ENCODE measurements at regions not wholly inside any gene's neighbourhood (a gene's known extent, or its start where the extent isn't known, plus 50 kb on each side); places are given as distances from the start of the nearest gene placed in this dataset.

DNA sequence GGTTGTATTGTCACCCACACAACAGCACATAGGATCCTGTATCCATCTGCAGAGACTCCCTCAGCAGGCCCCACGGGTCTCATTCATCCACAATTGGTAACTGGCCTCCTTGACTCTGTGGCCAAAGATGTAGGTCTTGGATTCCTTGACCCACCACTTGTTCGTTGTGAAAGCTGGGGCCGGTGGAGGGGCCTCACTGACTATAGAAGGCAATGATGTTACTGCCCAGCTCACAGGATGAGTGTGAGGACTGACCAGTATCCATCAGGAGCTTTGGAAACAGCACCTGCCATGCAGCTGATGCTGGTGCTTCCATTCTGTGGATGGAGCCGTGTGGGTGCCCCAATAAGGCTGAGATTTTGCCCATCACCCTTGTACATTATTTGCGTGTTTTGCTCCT, 615.7 kb downstream of the BRD1 start:
- no peak for DNase-seq (ENCODE audit: low spot score)

DNA sequence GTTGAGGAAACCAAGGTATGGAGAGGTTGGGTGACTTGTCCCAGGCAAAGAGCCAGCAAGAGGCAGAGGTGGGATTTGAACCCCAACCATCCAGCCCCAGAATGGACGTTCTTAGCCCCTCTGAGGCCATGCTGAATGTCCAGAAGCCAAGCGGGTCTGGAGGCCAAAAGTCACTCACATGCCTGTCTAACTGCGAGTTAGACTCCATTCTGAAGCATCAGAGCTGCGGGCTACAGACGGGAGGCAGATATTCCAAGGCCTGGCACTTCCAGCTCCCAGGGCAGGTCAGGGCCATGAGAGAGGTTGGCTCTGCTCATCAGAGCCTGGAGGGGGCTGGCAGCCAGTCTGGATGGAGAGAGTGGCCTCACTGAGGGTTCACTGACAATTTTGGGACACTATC, 616.5 kb downstream of the BRD1 start:
- no peak for DNase-seq (ENCODE audit: low spot score)

DNA sequence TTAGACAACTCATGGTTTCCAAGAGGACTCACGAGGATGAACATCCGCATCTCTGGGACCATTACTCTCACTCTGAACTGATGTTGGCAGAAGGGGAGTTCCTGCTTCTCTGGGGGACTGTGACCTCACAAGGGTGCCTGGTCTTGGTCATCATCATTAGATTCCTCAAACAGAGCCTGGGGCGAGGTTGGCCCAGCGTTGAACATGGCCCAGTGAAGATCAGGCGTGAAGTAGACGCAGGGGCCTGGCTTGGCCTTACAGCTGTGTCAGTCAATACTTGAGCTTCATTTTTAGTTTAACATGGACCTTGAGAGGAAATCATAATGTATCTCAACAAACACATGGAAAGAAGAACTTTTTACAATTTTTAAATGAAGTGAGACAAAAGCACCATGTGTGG, 617.1 kb downstream of the BRD1 start:
- no peak for DNase-seq (ENCODE audit: low spot score)

DNA sequence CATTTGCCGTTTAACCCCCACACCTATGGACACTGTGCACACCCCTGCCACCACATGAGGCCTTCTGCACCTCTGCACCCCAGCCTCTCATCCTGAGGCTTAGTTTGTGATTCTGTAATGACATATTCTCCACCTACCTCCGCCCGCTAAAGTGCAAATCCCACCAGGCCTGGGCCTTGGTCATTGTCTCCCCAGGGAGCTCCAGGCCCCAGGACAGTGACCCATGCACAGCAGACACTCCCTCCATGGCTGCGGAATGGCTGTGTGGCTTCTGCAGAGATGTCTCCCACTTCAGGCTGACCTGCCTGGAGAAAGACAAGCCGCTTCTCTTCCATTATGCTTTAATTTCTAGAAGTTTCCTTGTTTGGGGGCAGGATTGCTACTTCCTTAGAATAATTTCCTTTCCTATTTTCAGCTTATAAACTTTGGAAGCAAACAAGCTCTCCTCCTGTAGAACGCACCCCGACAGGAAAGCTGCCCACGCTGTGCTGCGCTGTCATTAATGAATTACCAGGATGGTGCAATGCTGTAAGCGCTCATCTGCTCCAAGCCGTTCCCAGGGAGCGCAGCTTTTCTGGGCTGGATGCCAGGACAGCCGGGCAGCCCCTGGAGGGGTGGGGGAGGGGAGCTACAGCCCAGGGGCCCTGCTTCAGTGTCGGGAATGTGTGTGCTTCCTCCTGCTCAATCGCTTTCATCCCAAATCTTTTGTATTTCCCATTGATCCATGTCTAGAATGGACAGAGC, 618.0 kb downstream of the BRD1 start:
- peak; percentile 59 for DNase-seq (ENCODE audit: low spot score)

DNA sequence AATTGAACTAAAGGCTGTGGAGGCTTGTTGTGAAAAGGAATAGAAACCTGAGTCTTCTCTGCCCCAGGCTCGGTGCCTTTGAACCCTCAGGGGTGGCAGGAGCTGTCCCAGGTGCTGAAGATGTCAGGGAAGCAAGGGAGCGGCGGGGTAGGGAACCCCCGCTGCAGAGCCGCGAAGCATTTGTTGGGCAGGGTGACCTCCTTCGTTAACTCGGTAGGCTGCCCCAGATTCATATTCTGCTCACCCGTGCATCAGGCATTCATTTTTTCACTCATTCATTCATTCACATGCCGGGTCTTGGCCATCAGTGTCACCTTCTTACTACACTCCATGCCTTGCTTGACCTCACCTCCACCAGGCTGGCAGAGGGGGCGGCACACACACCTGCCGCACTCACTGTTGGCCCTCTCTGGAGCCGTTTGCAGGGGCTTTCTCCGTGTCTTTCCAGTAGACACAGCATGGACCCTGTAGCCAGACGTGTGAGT, 618.9 kb downstream of the BRD1 start:
- no peak for DNase-seq (ENCODE audit: low spot score)

DNA sequence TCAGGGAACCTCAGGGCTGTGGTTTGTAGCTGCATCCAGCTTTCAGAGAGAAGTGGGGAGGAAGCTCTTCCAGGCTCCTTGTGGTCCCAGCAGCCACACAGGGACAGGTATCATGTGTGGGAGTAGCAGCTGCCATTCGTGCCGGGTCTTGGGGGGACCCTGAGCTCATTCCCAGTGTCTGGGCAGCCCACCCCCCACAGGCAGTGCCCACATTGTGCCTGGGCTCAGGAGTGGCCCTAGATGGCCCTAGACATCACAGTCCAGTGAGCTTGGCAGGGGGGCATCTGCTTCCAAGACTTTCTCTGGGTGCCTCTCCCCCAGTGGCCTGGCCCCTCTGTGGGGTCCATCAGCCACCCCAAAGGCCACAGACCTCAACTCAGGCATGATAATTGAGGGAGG, 619.7 kb downstream of the BRD1 start:
- no peak for DNase-seq (ENCODE audit: low spot score)

DNA sequence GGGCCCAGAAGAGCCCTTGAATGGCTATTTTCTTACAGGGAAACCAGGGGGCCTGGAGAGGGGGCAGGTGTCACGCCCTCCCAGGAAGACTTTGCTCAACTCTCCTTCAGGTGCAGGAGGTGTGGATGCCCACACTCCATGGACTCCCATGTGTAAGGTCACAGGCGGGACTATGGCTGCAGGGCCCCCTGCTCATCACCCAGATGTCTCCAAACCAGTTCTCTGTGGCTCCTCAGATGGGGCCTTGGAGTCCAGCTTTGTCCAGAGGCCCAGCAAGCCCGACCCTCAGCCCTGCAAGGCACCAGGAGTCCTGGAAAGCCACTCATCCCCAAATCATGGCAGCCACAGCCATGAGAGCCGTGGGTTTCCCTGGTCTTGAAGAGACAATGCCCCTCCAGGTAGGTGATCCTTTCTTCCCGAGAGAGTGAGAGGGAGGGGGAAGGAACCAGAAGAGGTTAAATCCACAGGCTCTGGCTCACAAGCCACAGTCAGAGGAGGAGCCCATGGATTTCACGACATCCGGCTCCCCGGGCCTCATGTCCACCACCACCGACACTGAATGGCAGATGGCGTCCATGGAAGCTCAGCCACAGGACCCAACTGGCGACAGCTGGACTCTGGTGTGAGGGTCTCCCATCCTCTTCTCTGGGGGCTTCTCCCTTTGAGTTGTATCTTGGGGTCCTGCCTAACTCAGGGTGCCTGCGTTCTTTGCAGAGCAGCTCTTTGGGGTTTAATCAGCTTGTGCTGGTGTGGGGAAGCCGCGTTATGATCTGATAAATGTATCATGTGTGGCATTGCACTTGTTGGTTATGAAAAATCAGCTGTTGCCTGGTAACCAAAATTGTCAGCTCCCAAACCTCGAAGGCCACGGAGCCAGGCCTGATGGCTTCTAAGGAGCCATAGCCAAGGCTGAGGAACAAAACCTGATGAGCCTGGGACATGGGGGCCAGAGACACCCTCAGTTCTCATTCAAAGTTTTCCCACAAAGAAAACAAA, 620.4 kb downstream of the BRD1 start:
- DNase-seq (ENCODE audit: low spot score) = no peak

DNA sequence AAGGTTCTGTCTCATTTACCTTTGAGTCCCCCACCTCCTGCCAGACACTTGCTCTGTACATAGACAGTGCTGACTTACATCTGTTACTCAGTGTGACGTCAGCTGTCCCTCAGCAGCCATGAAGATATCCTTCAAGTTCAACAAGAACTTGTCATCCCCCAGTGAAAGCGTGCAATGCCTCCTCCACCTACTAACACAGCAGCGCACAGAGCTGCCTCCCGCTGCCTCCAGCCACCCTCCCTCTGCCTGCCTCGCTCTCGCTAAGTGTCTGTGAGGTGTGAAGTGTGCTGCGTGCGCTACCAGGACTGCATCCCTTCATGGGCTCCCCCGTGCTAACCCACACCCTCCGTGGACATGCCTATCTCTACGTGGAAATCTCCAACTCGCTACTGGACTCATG, 621.4 kb downstream of the BRD1 start:
- DNase-seq (ENCODE audit: low spot score) = no peak

DNA sequence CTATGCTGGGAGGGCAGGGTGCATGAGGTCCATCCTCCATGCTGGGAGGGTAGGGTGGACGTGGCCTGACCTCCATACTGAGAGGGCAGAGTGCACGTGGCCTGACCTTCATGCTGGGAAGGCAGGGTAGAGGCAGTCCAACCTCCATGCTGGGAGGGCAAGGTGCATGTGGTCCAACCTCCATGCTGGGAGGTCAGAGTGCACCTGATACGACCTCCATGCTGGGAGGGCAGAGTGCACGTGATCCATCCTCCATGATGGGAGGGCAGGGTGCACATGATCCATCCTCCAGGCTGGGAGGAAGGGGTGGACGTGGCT, 622.2 kb downstream of the BRD1 start:
- DNase-seq (ENCODE audit: low spot score) = no peak

DNA sequence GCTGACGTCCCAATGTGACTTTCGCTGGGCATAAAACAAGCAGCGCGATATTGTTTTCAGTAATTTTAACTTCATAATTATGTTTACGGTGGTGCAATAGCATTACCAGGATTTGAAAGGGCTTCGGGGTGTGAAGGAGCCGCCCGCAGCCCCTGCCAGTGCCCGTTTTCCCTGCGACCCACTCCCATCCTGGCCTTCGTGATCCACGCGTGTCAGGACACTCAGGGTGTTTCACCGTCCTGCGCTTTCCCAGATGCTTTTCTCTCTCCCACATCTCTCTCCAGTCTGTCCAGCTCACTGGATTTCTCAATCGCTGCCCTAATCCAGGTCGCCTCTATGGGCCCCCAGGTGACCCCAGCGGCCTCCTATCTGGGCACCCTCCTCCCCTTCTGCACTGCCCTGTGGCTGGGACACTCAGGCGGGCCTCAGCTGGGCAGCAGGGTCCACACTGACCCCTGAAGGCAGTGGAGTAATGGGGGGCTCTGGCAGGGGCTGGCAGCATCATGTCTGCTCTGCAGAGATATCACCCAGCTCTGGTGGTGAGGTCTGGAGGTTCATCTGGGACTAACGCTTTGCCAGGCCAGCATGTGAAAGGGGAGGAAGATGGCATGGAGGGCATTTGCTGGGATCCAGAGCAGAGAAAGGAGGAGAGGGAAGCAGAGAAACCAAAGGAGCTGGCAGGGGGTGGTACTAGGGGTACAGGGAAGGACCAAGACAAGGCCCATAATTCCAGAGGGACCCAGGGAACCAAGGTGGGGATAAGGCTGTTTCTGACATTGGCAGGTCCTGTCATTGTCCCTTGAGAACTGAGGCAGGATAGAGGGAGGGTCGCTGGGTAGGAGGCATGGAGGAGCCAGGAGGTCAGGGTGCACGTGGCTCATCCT, 622.8 kb downstream of the BRD1 start:
- no peak for DNase-seq (ENCODE audit: low spot score)

DNA sequence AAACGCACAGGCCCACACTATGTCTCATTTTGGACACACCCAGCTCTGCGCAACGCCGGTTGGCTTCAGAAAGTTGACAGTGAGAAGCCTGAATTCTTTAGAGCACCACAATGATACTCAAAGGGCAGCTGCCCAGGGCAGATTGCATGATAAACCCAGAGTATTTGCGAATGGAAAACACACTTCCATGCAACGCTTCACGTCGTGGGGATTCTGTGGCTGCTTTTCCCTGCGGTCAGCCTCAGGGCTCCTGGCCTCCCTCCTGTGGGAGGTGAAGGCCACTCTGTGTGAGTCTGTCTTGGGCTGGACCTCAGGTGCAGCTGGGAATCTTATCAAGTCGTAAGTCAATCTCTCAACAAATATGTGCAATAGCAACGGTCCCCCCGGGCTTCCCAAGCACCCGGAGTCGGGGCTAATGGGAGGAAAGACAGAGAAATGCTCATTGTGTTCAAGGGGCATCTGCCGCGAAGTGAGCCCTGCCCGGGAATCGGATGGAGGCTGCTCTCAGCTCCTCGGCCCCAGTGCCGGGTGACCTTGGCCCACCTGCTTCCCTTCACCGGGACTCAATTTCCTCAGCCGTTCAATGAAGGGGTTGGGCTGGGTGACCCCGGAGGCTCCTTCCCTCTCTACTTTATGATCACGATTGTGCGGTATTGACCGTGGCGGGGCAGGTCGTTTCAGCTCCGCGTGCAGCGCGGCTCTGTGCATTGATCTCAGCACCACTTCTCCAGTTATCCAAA, 623.6 kb downstream of the BRD1 start:
- DNase-seq (ENCODE audit: low spot score) = no peak

DNA sequence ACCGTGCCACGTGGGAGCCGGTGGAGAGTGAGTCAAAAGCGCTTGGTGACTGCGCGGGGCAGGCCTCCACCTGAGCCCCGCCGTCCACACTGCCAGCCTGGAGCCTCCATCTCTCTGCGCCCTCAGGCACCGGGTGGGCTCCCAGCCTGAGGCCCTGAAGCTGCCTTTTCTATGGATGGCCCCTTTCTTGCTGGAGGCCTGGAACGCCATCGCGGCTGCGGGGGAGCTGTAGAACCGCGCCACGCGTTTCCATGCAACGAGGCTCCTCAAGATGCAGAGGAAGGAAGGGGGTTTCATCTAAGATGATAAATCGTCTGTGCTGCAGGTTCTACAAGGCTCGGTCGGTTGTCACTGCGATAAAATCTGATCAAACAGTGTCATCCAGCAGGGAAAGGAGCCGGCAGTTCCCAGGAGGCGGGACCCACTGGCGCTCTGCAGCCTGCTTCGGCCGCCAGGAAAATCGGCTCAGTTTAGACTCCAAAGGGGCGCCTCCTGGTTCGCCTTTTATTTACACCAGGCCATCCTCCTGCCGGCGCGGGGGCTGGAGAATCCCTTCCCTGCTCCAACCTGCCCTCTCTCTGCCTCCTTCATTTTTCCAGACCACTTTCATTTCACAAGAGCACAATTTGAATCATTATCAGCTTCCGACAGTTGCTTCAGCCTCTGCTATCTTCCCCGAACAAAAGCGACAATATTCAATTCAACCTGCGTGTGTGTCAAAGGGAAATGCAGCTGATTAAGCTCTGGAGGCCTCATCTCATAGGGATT, 624.4 kb downstream of the BRD1 start:
- no peak for DNase-seq (ENCODE audit: low spot score)

DNA sequence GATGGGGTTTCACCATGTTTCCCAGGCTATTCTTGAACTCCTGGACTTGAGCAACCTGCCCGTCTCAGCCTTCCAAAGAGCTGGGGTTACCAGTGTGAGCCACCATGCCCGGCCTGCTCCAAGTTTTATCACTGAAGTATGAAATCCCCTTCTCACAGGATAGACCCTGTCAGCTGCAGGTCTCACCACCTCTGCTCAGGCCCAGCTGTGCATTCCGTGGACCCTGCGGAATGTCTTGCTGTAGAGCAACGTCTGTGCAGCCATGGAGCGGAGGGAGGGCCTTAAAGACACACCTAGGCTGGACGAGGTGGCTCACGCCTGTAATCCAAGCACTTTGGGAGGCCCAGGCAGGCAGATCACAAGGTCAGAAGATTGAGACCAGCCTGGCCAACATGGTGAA, 625.4 kb downstream of the BRD1 start:
- no peak for DNase-seq (ENCODE audit: low spot score)

DNA sequence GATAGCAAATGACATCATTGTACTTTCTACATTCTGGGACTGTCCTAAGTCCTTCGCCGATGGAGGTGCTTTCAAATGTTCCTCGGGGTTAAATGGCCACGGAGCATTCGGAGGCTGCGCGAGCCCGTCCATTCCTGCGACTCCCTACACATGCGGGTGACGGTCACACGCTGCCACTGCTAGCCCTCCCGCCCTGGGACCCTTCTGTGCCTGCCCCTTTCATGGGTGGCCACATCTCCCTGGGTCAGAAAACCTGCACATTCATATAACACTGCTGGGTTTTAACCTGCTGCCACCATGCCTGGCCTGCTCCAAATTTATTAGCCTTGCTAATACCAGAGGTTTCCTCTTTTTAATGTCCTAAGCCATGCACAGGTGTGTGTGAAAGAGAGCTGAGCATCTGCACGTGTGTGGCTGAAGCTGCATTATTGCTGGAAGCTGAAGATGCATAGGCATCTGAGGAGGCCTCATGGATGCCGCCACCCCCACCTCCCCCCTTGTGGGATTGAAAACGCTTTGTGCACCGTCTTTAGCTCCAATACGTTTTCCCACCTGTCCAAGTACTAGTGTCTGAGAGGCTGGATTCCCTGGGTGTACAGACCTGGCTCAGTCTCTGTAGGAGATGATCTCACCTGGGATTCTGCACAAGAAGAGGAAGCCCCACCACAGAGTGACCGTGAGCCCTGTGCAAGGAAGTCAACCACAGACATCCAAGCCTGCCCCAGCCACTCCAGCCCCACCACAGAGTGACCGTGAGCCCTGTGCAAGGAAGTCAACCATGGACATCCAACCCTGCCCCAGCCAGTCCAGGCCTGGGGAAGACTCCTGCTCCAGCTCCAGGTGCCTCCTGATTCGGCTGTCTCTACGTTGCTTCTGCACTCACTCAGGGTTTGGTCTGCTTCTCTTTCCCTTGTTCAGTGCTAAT, 626.4 kb downstream of the BRD1 start:
- no peak for DNase-seq (ENCODE audit: low spot score)

DNA sequence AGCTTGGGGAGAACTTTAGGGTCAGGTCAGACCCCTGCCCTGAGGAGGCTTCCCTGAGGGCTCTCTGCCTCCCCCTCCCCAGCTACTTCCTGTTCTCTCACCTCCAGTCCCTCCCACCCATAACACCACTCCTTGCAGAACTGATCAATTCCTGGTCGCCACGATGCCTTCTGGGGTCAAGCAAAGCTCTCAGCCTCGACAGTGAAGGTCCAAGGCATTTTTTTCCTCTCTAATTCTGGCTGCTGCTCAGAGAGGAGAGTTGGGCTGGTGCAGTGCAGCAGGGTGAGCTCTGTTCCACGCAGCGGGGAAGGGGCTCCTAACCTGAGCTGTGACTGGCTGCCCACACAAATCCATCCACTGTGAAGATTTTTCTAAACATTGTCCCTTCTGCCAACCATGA, 628.4 kb downstream of the BRD1 start:
- DNase-seq (ENCODE audit: low spot score) = no peak

DNA sequence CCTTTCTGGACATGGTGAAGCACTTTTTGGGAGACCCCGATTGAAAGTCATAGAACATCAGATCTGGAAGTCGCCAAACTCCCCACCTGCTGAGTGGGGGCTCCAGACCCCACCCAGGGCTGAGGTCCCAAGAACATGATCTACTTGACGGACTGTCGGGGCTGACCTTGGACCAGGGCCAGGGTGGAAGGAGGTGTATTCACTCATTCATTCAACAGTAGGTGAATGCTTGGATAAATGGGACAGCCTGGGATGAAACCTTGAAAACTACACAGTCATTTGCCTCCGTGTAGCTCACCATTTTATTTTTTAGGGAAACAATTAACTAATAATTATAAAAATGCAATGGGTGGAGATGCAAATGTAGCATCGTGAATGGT, 629.0 kb downstream of the BRD1 start:
- no peak for DNase-seq (ENCODE audit: low spot score)

DNA sequence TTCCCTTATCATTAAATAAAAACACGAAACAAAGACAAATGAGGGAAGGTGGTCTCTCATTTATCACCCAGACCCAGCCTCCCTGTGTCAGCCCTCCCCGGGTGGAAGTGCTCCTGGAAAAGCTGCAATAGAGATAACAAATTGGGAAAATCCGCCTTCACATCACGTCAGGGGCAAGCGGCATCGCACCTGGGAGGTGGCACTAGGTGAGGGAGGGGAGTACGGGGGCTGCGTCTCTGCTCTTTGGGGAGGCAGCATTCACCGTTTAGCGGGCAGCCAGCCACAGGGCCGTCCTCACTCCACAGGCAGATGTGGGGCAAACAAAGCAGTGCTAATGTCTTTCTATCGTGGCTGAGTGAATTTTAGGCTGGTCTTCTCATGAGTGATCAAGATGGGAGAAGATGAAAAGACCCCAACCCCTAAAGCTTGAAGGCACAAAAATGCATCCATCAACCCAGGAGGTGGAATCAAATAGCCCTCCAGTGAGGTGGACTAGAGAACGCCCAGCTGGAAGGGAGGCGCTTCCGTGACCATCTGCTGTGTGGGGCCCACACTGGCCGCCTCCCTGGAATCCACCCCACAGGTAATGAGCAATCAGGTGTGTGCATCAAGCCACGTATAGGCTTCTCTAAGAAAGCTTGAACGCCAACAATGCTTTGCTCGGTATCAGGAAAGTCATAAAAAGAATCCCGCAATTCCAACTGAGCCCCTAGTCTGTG, 629.5 kb downstream of the BRD1 start:
- DNase-seq (ENCODE audit: low spot score) = no peak

DNA sequence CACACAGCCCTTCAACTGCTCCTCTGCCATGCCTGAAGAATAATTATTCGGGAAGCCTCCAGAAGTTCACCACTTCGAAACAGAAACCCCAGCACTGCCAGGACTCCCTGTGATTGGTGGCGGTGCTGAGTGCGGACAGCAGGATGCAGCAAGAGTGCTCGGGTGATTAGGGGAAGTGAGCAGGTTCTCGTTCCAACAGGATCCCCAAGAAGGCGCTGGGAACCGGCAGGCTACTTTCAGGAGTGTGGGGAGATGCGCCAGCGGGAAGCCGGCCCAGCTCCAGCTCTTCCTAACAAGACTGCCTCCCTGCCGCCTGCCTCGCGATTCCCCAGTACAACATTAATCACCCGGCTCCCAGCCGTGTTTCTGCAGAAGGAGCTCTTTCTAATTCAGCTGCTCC, 630.2 kb downstream of the BRD1 start:
- DNase-seq (ENCODE audit: low spot score) = no peak

DNA sequence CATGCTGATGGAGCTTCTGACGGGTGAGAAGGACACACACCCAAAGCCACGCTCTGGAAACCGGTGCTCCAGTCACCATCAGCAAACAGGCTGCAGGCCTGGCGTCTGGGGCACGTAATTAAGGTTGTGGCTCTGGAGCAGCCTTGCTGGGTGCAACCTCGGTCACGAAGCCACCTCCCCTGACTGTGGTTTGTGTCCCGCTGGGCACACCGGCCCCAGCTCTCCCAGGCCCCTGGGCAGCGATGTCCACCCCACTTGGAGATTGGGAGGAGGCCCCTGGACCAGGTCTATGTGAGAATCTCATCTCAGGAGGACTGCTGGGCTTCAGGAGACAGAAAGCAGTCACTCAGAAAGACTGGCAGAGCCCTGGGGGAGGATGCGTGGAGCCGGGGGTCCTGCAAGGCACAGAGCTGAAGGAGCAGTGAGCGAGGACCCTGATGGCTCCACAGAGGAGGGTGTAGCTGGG, 631.6 kb downstream of the BRD1 start:
- DNase-seq (ENCODE audit: low spot score) = no peak

Data from SW480 (cell line).